ENCODE measurements at regions not wholly inside any gene's neighbourhood (a gene's known extent, or its start where the extent isn't known, plus 50 kb on each side); places are given as distances from the start of the nearest gene placed in this dataset.

DNA sequence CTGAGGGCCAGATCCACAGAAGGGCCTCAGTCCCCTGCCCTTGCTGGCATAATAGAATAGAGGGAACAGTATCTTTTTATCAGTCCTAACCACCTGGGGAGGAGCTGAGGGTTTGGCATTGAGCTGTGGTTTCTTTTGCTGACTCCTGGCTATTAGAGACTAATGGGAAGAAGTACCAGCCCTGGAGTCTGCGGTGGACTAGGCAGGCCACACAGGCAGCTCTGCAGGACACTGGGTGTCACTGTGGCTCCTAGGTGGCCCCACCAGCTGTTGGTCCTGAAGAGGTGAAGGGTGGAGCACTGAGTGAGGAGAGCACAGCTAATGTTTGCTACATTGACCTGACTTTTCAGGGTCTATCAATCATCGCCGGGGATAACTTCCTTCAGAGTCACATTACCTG, 52.8 kb upstream of the GPC4 start:
- no peak overlapping the region for H3K4me3 ChIP-seq (ENCODE audit: low read length)
- DNase-seq (ENCODE audit: low read depth) = no peak
- TF ChIP-seq, protein P1, sequence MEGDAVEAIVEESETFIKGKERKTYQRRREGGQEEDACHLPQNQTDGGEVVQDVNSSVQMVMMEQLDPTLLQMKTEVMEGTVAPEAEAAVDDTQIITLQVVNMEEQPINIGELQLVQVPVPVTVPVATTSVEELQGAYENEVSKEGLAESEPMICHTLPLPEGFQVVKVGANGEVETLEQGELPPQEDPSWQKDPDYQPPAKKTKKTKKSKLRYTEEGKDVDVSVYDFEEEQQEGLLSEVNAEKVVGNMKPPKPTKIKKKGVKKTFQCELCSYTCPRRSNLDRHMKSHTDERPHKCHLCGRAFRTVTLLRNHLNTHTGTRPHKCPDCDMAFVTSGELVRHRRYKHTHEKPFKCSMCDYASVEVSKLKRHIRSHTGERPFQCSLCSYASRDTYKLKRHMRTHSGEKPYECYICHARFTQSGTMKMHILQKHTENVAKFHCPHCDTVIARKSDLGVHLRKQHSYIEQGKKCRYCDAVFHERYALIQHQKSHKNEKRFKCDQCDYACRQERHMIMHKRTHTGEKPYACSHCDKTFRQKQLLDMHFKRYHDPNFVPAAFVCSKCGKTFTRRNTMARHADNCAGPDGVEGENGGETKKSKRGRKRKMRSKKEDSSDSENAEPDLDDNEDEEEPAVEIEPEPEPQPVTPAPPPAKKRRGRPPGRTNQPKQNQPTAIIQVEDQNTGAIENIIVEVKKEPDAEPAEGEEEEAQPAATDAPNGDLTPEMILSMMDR (conservative IDR thresholded peaks at IDR 0.05; ENCODE audit: low read depth, low read length) = no peak

GRCh38 chrX:133465254-133465653, 50.0 kb upstream of the GPC4 start:
- TF ChIP-seq, protein P1 (conservative IDR thresholded peaks at IDR 0.05; ENCODE audit: low read depth, low read length) = no peak
- no peak overlapping the region for H3K4me3 ChIP-seq (ENCODE audit: low read length)
- no peak for DNase-seq (ENCODE audit: low read depth)
